ENCODE measurements at regions not wholly inside any gene's neighbourhood (a gene's known extent, or its start where the extent isn't known, plus 50 kb on each side); places are given as distances from the start of the nearest gene placed in this dataset.

DNA sequence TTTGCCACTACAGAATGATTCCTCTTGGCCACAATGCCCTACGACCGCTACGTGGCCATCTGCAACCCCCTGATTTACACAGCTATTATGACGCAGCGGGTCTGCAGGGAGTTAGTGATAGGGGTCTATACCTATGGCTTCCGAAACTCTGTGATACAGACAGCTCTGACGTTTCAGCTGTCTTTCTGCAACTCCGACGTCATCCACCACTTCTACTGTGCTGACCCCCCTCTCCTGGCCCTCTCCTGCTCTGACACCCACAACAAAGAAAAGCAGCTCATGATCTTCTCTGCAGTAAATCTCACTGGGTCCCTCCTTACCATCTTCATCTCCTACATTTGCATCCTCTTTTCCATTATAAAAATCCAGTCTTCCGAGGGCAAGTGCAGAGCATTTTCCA, 52.3 kb upstream of the OR5P2 start:
- H3K27me3 ChIP-seq (replicated peaks in 1 of 2; ENCODE audit: control insufficient read depth in 2 of 2, insufficient read depth in 2 of 2, low read length in 1 of 2), result no peaks in the 10 kb centered on the region; a peak in 1 of 4 replicates
- no TSS peak for BruUV-seq (replicated peaks)
- no peaks in the 10 kb centered on the region for H3K36me3 ChIP-seq (ENCODE audit: control insufficient read depth in 2 of 2, insufficient read depth in 2 of 2, low read length in 1 of 2)
- no peak for DNase-seq (ENCODE audit: low read depth, low spot score)
- no peak overlapping the region for H3K4me2 ChIP-seq (ENCODE audit: control insufficient read depth, insufficient read depth)
- no peak overlapping the region for H3K27ac ChIP-seq (ENCODE audit: control insufficient read depth, insufficient read depth)
- no peak overlapping the region for H3K4me3 ChIP-seq
- in situ Hi-C loops (cut with MboI) (no loop called here), intact Hi-C loops (cut with micrococcal nuclease; ENCODE audit: unreplicated experiment) (no loop called here)
- no peaks in the 10 kb centered on the region for H3K4me1 ChIP-seq (ENCODE audit: control insufficient read depth, insufficient read depth, low read length)
- TF ChIP-seq MXI1 (IDR thresholded peaks at IDR 0.05; ENCODE audit: low read depth, low read length), result no peak
- TF ChIP-seq JUNB (IDR thresholded peaks at IDR 0.05), result no peak
- TF ChIP-seq, protein P1, sequence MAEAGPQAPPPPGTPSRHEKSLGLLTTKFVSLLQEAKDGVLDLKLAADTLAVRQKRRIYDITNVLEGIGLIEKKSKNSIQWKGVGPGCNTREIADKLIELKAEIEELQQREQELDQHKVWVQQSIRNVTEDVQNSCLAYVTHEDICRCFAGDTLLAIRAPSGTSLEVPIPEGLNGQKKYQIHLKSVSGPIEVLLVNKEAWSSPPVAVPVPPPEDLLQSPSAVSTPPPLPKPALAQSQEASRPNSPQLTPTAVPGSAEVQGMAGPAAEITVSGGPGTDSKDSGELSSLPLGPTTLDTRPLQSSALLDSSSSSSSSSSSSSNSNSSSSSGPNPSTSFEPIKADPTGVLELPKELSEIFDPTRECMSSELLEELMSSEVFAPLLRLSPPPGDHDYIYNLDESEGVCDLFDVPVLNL (IDR thresholded peaks at IDR 0.05; ENCODE audit: low read depth, low read length), result no peak
- no peak for TF ChIP-seq HCFC1 (IDR thresholded peaks at IDR 0.05; ENCODE audit: low read length)
- no peak for TF ChIP-seq POU2F2 (IDR thresholded peaks at IDR 0.05; ENCODE audit: borderline replicate concordance, low read depth, low read length)
- TF ChIP-seq, protein P2, sequence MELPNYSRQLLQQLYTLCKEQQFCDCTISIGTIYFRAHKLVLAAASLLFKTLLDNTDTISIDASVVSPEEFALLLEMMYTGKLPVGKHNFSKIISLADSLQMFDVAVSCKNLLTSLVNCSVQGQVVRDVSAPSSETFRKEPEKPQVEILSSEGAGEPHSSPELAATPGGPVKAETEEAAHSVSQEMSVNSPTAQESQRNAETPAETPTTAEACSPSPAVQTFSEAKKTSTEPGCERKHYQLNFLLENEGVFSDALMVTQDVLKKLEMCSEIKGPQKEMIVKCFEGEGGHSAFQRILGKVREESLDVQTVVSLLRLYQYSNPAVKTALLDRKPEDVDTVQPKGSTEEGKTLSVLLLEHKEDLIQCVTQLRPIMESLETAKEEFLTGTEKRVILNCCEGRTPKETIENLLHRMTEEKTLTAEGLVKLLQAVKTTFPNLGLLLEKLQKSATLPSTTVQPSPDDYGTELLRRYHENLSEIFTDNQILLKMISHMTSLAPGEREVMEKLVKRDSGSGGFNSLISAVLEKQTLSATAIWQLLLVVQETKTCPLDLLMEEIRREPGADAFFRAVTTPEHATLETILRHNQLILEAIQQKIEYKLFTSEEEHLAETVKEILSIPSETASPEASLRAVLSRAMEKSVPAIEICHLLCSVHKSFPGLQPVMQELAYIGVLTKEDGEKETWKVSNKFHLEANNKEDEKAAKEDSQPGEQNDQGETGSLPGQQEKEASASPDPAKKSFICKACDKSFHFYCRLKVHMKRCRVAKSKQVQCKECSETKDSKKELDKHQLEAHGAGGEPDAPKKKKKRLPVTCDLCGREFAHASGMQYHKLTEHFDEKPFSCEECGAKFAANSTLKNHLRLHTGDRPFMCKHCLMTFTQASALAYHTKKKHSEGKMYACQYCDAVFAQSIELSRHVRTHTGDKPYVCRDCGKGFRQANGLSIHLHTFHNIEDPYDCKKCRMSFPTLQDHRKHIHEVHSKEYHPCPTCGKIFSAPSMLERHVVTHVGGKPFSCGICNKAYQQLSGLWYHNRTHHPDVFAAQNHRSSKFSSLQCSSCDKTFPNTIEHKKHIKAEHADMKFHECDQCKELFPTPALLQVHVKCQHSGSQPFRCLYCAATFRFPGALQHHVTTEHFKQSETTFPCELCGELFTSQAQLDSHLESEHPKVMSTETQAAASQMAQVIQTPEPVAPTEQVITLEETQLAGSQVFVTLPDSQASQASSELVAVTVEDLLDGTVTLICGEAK (IDR thresholded peaks at IDR 0.05; ENCODE audit: borderline replicate concordance), result no peak
- no peak for TF ChIP-seq SREBF2 (IDR thresholded peaks at IDR 0.05; ENCODE audit: low read length)
- no peak for TF ChIP-seq MYC (IDR thresholded peaks at IDR 0.05; ENCODE audit: insufficient read depth, insufficient read length, insufficient replicate concordance, low read length, severe bottlenecking)
- TF ChIP-seq SP1 (IDR thresholded peaks at IDR 0.05; ENCODE audit: low read depth, low read length), result no peak
- TF ChIP-seq, protein P3, sequence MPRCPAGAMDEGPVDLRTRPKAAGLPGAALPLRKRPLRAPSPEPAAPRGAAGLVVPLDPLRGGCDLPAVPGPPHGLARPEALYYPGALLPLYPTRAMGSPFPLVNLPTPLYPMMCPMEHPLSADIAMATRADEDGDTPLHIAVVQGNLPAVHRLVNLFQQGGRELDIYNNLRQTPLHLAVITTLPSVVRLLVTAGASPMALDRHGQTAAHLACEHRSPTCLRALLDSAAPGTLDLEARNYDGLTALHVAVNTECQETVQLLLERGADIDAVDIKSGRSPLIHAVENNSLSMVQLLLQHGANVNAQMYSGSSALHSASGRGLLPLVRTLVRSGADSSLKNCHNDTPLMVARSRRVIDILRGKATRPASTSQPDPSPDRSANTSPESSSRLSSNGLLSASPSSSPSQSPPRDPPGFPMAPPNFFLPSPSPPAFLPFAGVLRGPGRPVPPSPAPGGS (IDR thresholded peaks at IDR 0.05; ENCODE audit: borderline replicate concordance, insufficient read depth, low read depth, low read length, poor library complexity, severe bottlenecking), result no peak
- no peak for TF ChIP-seq FOS (IDR thresholded peaks at IDR 0.05; ENCODE audit: borderline replicate concordance, extremely low read depth, insufficient read length)
- TF ChIP-seq, protein P4, sequence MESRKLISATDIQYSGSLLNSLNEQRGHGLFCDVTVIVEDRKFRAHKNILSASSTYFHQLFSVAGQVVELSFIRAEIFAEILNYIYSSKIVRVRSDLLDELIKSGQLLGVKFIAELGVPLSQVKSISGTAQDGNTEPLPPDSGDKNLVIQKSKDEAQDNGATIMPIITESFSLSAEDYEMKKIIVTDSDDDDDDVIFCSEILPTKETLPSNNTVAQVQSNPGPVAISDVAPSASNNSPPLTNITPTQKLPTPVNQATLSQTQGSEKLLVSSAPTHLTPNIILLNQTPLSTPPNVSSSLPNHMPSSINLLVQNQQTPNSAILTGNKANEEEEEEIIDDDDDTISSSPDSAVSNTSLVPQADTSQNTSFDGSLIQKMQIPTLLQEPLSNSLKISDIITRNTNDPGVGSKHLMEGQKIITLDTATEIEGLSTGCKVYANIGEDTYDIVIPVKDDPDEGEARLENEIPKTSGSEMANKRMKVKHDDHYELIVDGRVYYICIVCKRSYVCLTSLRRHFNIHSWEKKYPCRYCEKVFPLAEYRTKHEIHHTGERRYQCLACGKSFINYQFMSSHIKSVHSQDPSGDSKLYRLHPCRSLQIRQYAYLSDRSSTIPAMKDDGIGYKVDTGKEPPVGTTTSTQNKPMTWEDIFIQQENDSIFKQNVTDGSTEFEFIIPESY (IDR thresholded peaks at IDR 0.05), result no peak
- no peak for TF ChIP-seq RCOR1 (conservative IDR thresholded peaks at IDR 0.05; ENCODE audit: low read depth, low read length)
- TF ChIP-seq PAX8 (IDR thresholded peaks at IDR 0.05), result no peak
- no peak for TF ChIP-seq BHLHE40 (IDR thresholded peaks at IDR 0.05; ENCODE audit: borderline replicate concordance in 1 of 2, low read depth in 2 of 2, low read length in 1 of 2)
- TF ChIP-seq BCL11A (IDR thresholded peaks at IDR 0.05; ENCODE audit: low read depth, low read length), result no peak
- TF ChIP-seq POLR2A (IDR thresholded peaks at IDR 0.05; ENCODE audit: low read depth, low read length), result no peak
- no peak for TF ChIP-seq RB1 (IDR thresholded peaks at IDR 0.05; ENCODE audit: borderline replicate concordance)
- 55% methylated on average over 10 of the region's 10 CpGs for WGBS (ENCODE audit: insufficient coverage, insufficient replicate concordance, low lambda C conversion rate, missing lambda C conversion rate)
- ChIA-PET SMC1A (ENCODE audit: uncharacterized antibody, unreplicated experiment) (no interaction called here), POLR2A (no interaction called here), CTCF (no interaction called here), RAD21 (ENCODE audit: unreplicated experiment) (no interaction called here)
- H2AFZ ChIP-seq (ENCODE audit: control insufficient read depth, low read depth, low read length), result no peak overlapping the region
- H3K9me3 ChIP-seq (replicated peaks; ENCODE audit: control insufficient read depth, insufficient read depth, low read length), result no peaks in the 10 kb centered on the region
- H3K9ac ChIP-seq (ENCODE audit: control insufficient read depth, insufficient read depth, low read length), result no peak overlapping the region
- no peak for FAIRE-seq
- no peak for ATAC-seq
- H4K20me1 ChIP-seq (ENCODE audit: control insufficient read depth, insufficient read depth), result no peaks in the 10 kb centered on the region
- H3K79me2 ChIP-seq (ENCODE audit: control insufficient read depth, insufficient read depth, low read length), result no peaks in the 10 kb centered on the region
